Caco-2 (cell line): ENCODE measurements at regions not wholly inside any gene's neighbourhood (a gene's known extent, or its start where the extent isn't known, plus 50 kb on each side); places are given as distances from the start of the nearest gene placed in this dataset.
"Not testable (repeated sequence)": the region's sequence is repeated elsewhere in the genome, so short reads cannot be mapped to it uniquely, and the experiment has no call there.

Source experiments
- BruUV-seq: library from RNA; stranded (reverse); fragments of 400-500 nt; replicated peaks from 2 replicates; lab custom pipeline; 2021; lab: Mats Ljungman, UMichigan
- CTCF ChIA-PET: fragments of 300-600 bp; sonication (Branson Sonifier 250); formaldehyde crosslinking; loops from one replicate; lab custom pipeline; 2022; ENCODE audit warnings: antibody characterized with exemption; lab: Charles Lee
- POLR2A ChIA-PET: fragments of 300-600 bp; sonication (Branson Sonifier 250); formaldehyde crosslinking; loops from one replicate; lab custom pipeline; 2022; ENCODE audit warnings: antibody characterized with exemption; lab: Charles Lee
- DNase-seq, 2 experiments: peaks; one replicate each; pipeline versions ENCODE4 v3.0.0 to v3.0.0-alpha.2; 2020 to 2022
- H3K27me3 ChIP-seq: replicated peaks from 2 replicates; pipeline ENCODE4 v1.6.0; 2011; ENCODE audit warnings: low read length; ENCODE audit not compliant: control insufficient read depth, insufficient read depth
- H3K36me3 ChIP-seq: 2 replicates; pipeline ENCODE4 v1.5.1; 2011; ENCODE audit warnings: low read length; ENCODE audit not compliant: control insufficient read depth, insufficient read depth
- H3K4me1 ChIP-seq: fragments of 250-450 bp; sonication (Bioruptor Pico); 2 replicates; pipeline ENCODE4 v1.5.1; 2020; ENCODE audit warnings: mild to moderate bottlenecking
- H3K4me3 ChIP-seq: 2 replicates; pipeline ENCODE4 v1.5.1; 2011; ENCODE audit warnings: low read depth, mild to moderate bottlenecking, control low read depth, low read length
- H3K9me3 ChIP-seq: fragments of 250-450 bp; sonication (Bioruptor Pico); 2 replicates; pipeline ENCODE4 v1.5.1; 2020; ENCODE audit warnings: mild to moderate bottlenecking, moderate library complexity
- H3K27ac Mint-ChIP-seq: one replicate; pipeline ENCODE4 v1.8.0; 2022; ENCODE audit warnings: mixed read lengths; ENCODE audit not compliant: unreplicated experiment
- H3K27me3 Mint-ChIP-seq: one replicate; pipeline ENCODE4 v1.8.0; 2022; ENCODE audit warnings: mixed read lengths; ENCODE audit not compliant: insufficient read depth, unreplicated experiment
- H3K36me3 Mint-ChIP-seq: one replicate; pipeline ENCODE4 v1.8.0; 2022; ENCODE audit warnings: mild to moderate bottlenecking, mixed read lengths; ENCODE audit not compliant: insufficient read depth, unreplicated experiment
- H3K4me1 Mint-ChIP-seq: one replicate; pipeline ENCODE4 v1.8.0; 2022; ENCODE audit warnings: low read depth, mixed read lengths; ENCODE audit not compliant: unreplicated experiment
- H3K4me3 Mint-ChIP-seq: one replicate; pipeline ENCODE4 v1.8.0; 2022; ENCODE audit warnings: mild to moderate bottlenecking, moderate library complexity, mixed read lengths; ENCODE audit not compliant: unreplicated experiment
- H3K9me3 Mint-ChIP-seq: one replicate; pipeline ENCODE4 v1.8.0; 2022; ENCODE audit warnings: mixed read lengths; ENCODE audit not compliant: unreplicated experiment
- intact Hi-C: fragments of 100-400 bp; cut with micrococcal nuclease; formaldehyde crosslinking; loops from one replicate; pipeline ENCODE4 v1.10.0; 2022; ENCODE audit not compliant: unreplicated experiment
- TF ChIP-seq, protein P1 (sequence below), 2 experiments: fragments of 200-600 bp in 1 of 2; IDR thresholded peaks; 1 replicate in 1 of 2; 2 replicates in 1 of 2; pipeline versions ENCODE4 v1.5.1 to v1.8.0; 2011 to 2022; ENCODE audit warnings: antibody characterized with exemption in 1 of 2, control low read depth in 1 of 2, inconsistent platforms in 1 of 2, low read depth in 1 of 2, low read length in 1 of 2, mild to moderate bottlenecking in 1 of 2, moderate library complexity in 1 of 2; ENCODE audit not compliant: insufficient read depth in 1 of 2, severe bottlenecking in 1 of 2, unreplicated experiment in 1 of 2

- H3K4me1 Mint-ChIP-seq = no peaks in the 10 kb centered on the region
- intact Hi-C loops = no loop called here
- POLR2A ChIA-PET = no interaction called here
- no TSS peak for BruUV-seq
- no peaks in the 10 kb centered on the region for H3K9me3 ChIP-seq
- CTCF ChIA-PET = no interaction called here
- DNase-seq = no peak
- no peaks in the 10 kb centered on the region for H3K4me1 ChIP-seq
- H3K4me3 Mint-ChIP-seq = no peak overlapping the region
- H3K27me3 Mint-ChIP-seq = no peaks in the 10 kb centered on the region
- H3K9me3 Mint-ChIP-seq = peaks cover 20% of the 10 kb centered on the region
- H3K27me3 ChIP-seq = no peaks in the 10 kb centered on the region
- H3K36me3 ChIP-seq = no peaks in the 10 kb centered on the region
- TF ChIP-seq, protein P1, sequence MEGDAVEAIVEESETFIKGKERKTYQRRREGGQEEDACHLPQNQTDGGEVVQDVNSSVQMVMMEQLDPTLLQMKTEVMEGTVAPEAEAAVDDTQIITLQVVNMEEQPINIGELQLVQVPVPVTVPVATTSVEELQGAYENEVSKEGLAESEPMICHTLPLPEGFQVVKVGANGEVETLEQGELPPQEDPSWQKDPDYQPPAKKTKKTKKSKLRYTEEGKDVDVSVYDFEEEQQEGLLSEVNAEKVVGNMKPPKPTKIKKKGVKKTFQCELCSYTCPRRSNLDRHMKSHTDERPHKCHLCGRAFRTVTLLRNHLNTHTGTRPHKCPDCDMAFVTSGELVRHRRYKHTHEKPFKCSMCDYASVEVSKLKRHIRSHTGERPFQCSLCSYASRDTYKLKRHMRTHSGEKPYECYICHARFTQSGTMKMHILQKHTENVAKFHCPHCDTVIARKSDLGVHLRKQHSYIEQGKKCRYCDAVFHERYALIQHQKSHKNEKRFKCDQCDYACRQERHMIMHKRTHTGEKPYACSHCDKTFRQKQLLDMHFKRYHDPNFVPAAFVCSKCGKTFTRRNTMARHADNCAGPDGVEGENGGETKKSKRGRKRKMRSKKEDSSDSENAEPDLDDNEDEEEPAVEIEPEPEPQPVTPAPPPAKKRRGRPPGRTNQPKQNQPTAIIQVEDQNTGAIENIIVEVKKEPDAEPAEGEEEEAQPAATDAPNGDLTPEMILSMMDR (IDR thresholded peaks at IDR 0.05; ENCODE audit: insufficient read depth in 1 of 2, low read depth in 1 of 2, low read length in 1 of 2, severe bottlenecking in 1 of 2, unreplicated experiment in 1 of 2) = no peak
- H3K36me3 Mint-ChIP-seq = peaks cover 5% of the 10 kb centered on the region
- H3K4me3 ChIP-seq = no peak overlapping the region
- H3K27ac Mint-ChIP-seq = no peak overlapping the region
These were observed 595.6 kb downstream of the TP53TG3F start for GRCh38 chr16:34054969-34055368.

DNA sequence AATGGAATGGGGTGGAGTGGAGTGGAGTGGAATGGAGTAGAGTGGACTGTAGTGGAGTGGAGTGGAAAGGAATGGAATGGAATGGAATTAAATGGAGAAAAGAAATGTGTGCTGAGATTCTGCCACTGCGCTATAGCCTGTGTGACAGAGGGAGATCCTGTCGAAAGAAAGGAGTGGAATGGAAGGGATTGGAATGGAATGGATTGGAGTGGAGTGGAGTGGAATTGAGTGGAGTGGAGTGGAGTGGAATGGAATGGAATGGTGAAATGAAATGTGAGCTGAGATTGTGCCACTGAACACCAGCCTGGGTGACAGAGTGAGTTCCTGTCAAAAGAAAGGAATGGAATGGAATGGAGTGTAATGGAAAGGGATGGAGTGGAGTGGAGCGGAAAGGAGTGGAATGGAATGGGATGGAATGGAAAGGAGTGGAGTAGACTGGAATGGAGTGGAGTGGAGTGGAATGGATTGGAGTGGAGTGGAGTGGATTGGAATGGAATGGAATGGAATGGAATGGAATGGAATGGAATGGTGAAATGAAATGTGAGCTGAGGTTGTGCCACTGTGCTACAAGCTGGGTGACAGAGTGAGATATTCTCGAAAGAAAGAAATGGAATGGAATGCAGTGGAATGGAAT, 603.3 kb downstream of the TP53TG3F start:
- H3K36me3 ChIP-seq, intact Hi-C loops, CTCF ChIA-PET, H3K9me3 ChIP-seq, H3K27ac Mint-ChIP-seq, H3K4me3 Mint-ChIP-seq, BruUV-seq, H3K4me1 Mint-ChIP-seq, POLR2A ChIA-PET, H3K4me1 ChIP-seq, H3K27me3 Mint-ChIP-seq, H3K4me3 ChIP-seq, H3K36me3 Mint-ChIP-seq, DNase-seq, H3K27me3 ChIP-seq: not testable (repeated sequence)
- peaks cover 49% of the 10 kb centered on the region for H3K9me3 Mint-ChIP-seq

- H3K4me3 Mint-ChIP-seq, DNase-seq, H3K27me3 Mint-ChIP-seq, H3K4me3 ChIP-seq, BruUV-seq, H3K27ac Mint-ChIP-seq, H3K4me1 Mint-ChIP-seq, H3K36me3 ChIP-seq, H3K9me3 ChIP-seq, CTCF ChIA-PET, H3K27me3 ChIP-seq, H3K4me1 ChIP-seq, intact Hi-C loops, H3K36me3 Mint-ChIP-seq, POLR2A ChIA-PET: not testable (repeated sequence)
- peaks cover 49% of the 10 kb centered on the region for H3K9me3 Mint-ChIP-seq
These were observed 604.2 kb downstream of the TP53TG3F start for GRCh38 chr16:34063498-34064157.

GRCh38 chr16:34064602-34065001, 605.2 kb downstream of the TP53TG3F start:
- H3K36me3 Mint-ChIP-seq, H3K4me1 Mint-ChIP-seq, H3K27ac Mint-ChIP-seq, intact Hi-C loops, H3K27me3 ChIP-seq, H3K4me1 ChIP-seq, H3K36me3 ChIP-seq, CTCF ChIA-PET, H3K4me3 Mint-ChIP-seq, H3K4me3 ChIP-seq, DNase-seq, BruUV-seq, POLR2A ChIA-PET, H3K9me3 ChIP-seq, H3K27me3 Mint-ChIP-seq: not testable (repeated sequence)
- H3K9me3 Mint-ChIP-seq = peaks cover 49% of the 10 kb centered on the region

DNA sequence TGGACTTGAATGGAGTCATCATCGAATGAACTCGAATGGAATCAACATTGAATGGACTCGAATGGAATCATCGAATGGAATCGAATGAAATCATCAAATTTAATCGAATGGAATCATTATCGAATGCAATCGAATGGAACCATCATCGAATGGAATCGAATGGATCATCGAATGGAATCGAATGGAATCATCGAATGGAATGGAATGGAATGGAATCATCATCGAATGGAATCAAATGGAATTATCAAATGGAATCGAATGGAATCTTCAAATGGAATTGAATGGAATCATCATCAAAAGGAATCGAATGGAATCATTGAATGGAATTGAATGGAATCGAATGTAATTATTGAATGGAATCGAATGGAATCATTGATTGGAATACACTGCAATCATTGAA, 610.3 kb downstream of the TP53TG3F start:
- peaks cover 24% of the 10 kb centered on the region for H3K9me3 Mint-ChIP-seq
- intact Hi-C loops, DNase-seq, H3K4me1 Mint-ChIP-seq, POLR2A ChIA-PET, H3K4me1 ChIP-seq, H3K9me3 ChIP-seq, H3K4me3 ChIP-seq, H3K36me3 Mint-ChIP-seq, H3K36me3 ChIP-seq, BruUV-seq, H3K27me3 Mint-ChIP-seq, H3K27me3 ChIP-seq, CTCF ChIA-PET, H3K4me3 Mint-ChIP-seq, H3K27ac Mint-ChIP-seq: not testable (repeated sequence)
